ENCODE measurements at regions not wholly inside any gene's neighbourhood (a gene's known extent, or its start where the extent isn't known, plus 50 kb on each side); places are given as distances from the start of the nearest gene placed in this dataset.

DNA sequence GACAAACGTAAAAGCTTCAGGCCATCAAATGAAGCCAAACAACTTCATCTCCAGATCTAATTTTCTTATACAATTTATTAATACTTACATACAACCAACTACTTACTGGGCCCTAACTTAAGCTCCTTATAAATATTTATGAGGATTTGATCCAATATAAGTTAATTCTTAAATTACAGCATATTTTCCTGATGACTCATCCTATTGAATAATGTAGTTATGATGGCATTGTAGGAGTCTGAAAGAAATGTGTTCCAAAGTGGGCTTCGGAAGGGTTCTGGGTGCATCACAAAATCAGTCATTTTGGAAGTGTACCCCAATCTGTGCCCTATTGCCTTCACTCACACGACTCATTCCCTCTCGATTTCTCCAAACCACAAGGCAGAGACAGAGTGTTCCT is 455.1 kb upstream of the CTSO start:
- TF ChIP-seq POLR2A (IDR thresholded peaks at IDR 0.05; ENCODE audit: low read length): no peak
- no peak for TF ChIP-seq GATA1 (IDR thresholded peaks at IDR 0.05; ENCODE audit: low read depth, low read length)
